Panc1 (cell line): ENCODE measurements at regions not wholly inside any gene's neighbourhood (a gene's known extent, or its start where the extent isn't known, plus 50 kb on each side); places are given as distances from the start of the nearest gene placed in this dataset.

Experiments
- POLR2AphosphoS5 ChIP-seq: IDR thresholded peaks from 2 replicates; pipeline ENCODE4 v1.6.1; 2012; ENCODE audit warnings: mild to moderate bottlenecking, low read depth, low read length, moderate library complexity
- SIN3A ChIP-seq: IDR thresholded peaks from 2 replicates; pipeline ENCODE4 v1.6.1; 2012; ENCODE audit warnings: low read depth, mild to moderate bottlenecking, low read length, moderate library complexity, borderline replicate concordance; ENCODE audit not compliant: insufficient read depth
- TCF7L2 ChIP-seq: IDR thresholded peaks from 2 replicates; pipeline ENCODE4 v1.6.1; 2011; ENCODE audit warnings: mild to moderate bottlenecking, low read depth, low read length, inconsistent platforms
- TF ChIP-seq, protein P1 (sequence below): fragments of 450-650 bp; IDR thresholded peaks from 2 replicates; pipeline ENCODE4 v1.5.1; 2017; ENCODE audit warnings: mild to moderate bottlenecking

DNA sequence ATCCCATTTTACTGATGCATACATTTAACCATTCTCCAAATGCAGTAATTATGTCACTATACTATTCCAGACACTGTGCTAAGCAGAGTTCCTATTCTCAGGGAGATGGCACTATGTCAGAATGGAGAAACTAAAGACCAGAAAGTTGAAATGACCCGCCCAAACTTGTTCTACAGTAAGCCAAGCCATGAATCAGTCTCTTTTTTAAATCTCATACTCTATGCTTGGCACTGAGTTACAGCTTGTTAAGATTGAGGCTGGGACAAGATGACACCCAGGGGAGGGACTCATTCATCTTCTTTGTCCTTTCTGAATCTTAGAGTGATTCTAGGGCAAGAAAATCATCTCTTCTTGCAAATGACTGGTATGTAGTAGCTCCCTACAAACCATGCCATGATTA lies 247.0 kb upstream of the CCL2 start:
- TF ChIP-seq, protein P1, sequence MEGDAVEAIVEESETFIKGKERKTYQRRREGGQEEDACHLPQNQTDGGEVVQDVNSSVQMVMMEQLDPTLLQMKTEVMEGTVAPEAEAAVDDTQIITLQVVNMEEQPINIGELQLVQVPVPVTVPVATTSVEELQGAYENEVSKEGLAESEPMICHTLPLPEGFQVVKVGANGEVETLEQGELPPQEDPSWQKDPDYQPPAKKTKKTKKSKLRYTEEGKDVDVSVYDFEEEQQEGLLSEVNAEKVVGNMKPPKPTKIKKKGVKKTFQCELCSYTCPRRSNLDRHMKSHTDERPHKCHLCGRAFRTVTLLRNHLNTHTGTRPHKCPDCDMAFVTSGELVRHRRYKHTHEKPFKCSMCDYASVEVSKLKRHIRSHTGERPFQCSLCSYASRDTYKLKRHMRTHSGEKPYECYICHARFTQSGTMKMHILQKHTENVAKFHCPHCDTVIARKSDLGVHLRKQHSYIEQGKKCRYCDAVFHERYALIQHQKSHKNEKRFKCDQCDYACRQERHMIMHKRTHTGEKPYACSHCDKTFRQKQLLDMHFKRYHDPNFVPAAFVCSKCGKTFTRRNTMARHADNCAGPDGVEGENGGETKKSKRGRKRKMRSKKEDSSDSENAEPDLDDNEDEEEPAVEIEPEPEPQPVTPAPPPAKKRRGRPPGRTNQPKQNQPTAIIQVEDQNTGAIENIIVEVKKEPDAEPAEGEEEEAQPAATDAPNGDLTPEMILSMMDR: no peak
- TF ChIP-seq TCF7L2: no peak
- no peak for TF ChIP-seq SIN3A
- TF ChIP-seq POLR2AphosphoS5: no peak
